GM19240 (cell line): ENCODE measurements at regions not wholly inside any gene's neighbourhood (a gene's known extent, or its start where the extent isn't known, plus 50 kb on each side); places are given as distances from the start of the nearest gene placed in this dataset.

Source experiments
- DNase-seq: peaks from one replicate; pipeline ENCODE4 v3.0.0; 2011; ENCODE audit warnings: low spot score; ENCODE audit not compliant: insufficient read length

DNA sequence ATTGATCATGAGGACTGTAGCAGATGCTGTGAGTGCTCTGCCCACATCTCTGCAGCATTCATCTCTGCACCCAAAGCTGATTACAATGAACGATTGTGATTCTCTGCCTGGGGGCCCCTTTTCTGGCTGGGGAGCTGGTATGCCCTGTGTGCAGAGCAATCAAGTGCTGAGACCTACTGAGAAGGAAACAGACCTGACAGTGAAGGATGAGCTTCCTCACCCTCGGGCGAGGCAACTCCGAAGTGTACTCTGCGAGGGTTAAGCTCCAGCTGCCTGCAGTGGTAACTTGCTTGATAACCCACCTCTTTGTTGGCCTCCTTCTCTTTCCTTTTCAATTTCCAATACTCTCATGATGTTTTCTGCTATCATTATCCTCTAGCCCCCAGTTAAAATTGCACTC, 56.0 kb upstream of the ADRA1D start:
- DNase-seq, result no peak

GRCh38 chr20:4304601-4305000, 55.5 kb upstream of the ADRA1D start:
- no peak for DNase-seq

- DNase-seq, result no peak
Measured at GRCh38 chr20:4303136-4303535, 54.0 kb upstream of the ADRA1D start.

- DNase-seq, result no peak
Measured at GRCh38 chr20:4300921-4301320, 51.8 kb upstream of the ADRA1D start.

DNA sequence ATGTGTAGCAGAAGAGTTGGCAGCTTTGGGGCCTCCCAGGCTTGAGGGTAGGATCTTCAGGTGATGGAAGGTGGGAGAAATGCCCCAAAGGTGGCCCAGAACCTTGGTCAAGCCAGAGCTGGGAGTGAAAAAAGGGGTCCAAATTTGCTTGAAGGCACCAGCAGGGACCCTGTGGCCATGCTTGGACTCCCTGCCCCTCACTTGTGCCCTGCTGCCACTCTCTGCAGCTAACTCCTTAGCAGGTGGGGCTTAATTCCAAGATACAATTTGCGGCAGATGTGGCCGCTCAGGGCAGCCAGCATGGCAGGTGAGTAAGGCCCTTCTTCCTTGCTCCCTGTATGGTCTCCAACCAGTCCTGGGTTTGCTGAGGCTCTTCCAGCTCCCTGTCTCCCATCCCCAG, 51.3 kb upstream of the ADRA1D start:
- DNase-seq, result no peak

DNA sequence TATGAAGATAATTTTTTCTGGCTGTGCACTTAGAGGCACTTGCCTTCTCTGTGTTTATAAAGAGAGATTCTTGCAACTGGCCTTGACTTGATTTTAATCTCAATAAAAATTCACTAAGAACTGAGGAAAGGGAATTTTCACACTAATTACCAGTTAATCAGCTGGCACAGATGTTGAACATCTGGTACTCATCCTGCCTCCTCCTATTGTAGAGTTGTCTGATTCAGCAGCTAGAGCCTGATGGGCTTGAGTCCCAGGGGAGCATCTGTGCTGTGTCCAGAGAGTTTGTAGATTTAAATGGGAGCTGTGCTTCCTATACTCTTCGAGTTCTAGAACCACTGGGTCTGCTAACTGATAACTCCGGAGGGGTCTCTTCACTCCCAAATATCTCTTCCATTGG, 50.7 kb upstream of the ADRA1D start:
- DNase-seq, result no peak

DNA sequence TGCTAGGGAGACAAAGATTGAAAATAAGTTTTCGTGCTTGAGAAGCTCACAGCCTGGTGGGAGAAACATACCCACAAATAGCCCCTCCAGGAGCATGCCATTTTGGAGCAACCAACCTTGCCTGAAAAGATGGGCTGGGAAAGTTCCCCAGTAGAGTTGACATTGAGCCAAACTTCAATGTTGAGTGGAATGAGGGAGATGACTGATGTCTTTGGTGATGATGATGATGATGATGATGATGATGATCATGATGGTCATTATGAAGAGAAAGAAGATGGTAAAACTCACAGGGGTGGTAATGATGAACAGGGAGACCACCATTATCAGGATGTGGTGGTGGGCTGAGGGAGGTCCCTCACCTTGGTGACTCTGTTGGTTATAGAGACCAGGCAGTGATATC, 50.1 kb upstream of the ADRA1D start:
- DNase-seq, result no peak
